NCI-H2171 treated with DMSO at 0.1 percent for 48 hours (cell line): ENCODE measurements at regions not wholly inside any gene's neighbourhood (a gene's known extent, or its start where the extent isn't known, plus 50 kb on each side); places are given as distances from the start of the nearest gene placed in this dataset.
"Not testable (repeated sequence)": the region's sequence is repeated elsewhere in the genome, so short reads cannot be mapped to it uniquely, and the experiment has no call there.

Source experiments
- DNase-seq: peaks from one replicate; lab custom pipeline; 2025; lab: John Stamatoyannopoulos, UW

GRCh38 chr5:9731159-9731558 lies 101.0 kb upstream of the TAS2R1 start:
- DNase-seq, result no peak

GRCh38 chr5:9728261-9728660 lies 98.1 kb upstream of the TAS2R1 start:
- no peak for DNase-seq

GRCh38 chr5:9726931-9727330 lies 96.8 kb upstream of the TAS2R1 start:
- DNase-seq, result no peak

GRCh38 chr5:9725265-9725664 lies 95.1 kb upstream of the TAS2R1 start:
- DNase-seq, result not testable (repeated sequence)

GRCh38 chr5:9724707-9725106 lies 94.6 kb upstream of the TAS2R1 start:
- DNase-seq, result no peak

- DNase-seq, result no peak
These were observed 92.5 kb upstream of the TAS2R1 start for GRCh38 chr5:9722601-9723180.

GRCh38 chr5:9721161-9721560 lies 91.0 kb upstream of the TAS2R1 start:
- DNase-seq, result no peak

- DNase-seq, result no peak
These were observed 90.2 kb upstream of the TAS2R1 start for GRCh38 chr5:9720361-9720760.

GRCh38 chr5:9716838-9717281 lies 86.7 kb upstream of the TAS2R1 start:
- no peak for DNase-seq

- no peak for DNase-seq
These were observed 85.8 kb upstream of the TAS2R1 start for GRCh38 chr5:9715891-9716335.

- DNase-seq, result no peak
These were observed 83.9 kb upstream of the TAS2R1 start for GRCh38 chr5:9713959-9714586.

- no peak for DNase-seq
These were observed 83.2 kb upstream of the TAS2R1 start for GRCh38 chr5:9713356-9713755.

- no peak for DNase-seq
These were observed 82.8 kb upstream of the TAS2R1 start for GRCh38 chr5:9712911-9713310.

GRCh38 chr5:9712506-9712905 lies 82.4 kb upstream of the TAS2R1 start:
- no peak for DNase-seq

- DNase-seq, result no peak
These were observed 79.9 kb upstream of the TAS2R1 start for GRCh38 chr5:9710069-9710468.

- DNase-seq, result no peak
These were observed 77.7 kb upstream of the TAS2R1 start for GRCh38 chr5:9707732-9708462.

GRCh38 chr5:9699681-9700080 lies 69.5 kb upstream of the TAS2R1 start:
- no peak for DNase-seq

- no peak for DNase-seq
These were observed 68.7 kb upstream of the TAS2R1 start for GRCh38 chr5:9698841-9699240.

GRCh38 chr5:9698125-9698826 lies 68.1 kb upstream of the TAS2R1 start:
- DNase-seq, result peak; percentile 6

GRCh38 chr5:9692576-9692975 lies 62.4 kb upstream of the TAS2R1 start:
- no peak for DNase-seq

- DNase-seq, result no peak
These were observed 61.1 kb upstream of the TAS2R1 start for GRCh38 chr5:9691261-9691660.

GRCh38 chr5:9690751-9691150 lies 60.6 kb upstream of the TAS2R1 start:
- no peak for DNase-seq

- no peak for DNase-seq
These were observed 56.1 kb upstream of the TAS2R1 start for GRCh38 chr5:9686216-9686615.
